ENCODE measurements at regions not wholly inside any gene's neighbourhood (a gene's known extent, or its start where the extent isn't known, plus 50 kb on each side); places are given as distances from the start of the nearest gene placed in this dataset.

GRCh38 chr13:63311587-63311986 lies 1895.9 kb upstream of the PCDH20 start:
- TF ChIP-seq GATA3 (IDR thresholded peaks at IDR 0.05; ENCODE audit: low read depth, low read length) (no peak), GATA2 (IDR thresholded peaks at IDR 0.05; ENCODE audit: low read depth, low read length) (no peak)
